OCI-LY7 (cell line): ENCODE measurements at regions not wholly inside any gene's neighbourhood (a gene's known extent, or its start where the extent isn't known, plus 50 kb on each side); places are given as distances from the start of the nearest gene placed in this dataset.

ENCODE experiments used
- EZH2phosphoT487 ChIP-seq: fragments of 200-600 bp; sonication (generic); IDR thresholded peaks from 2 replicates; pipeline ENCODE4 v1.6.1; 2018; ENCODE audit warnings: low read depth, borderline replicate concordance, mild to moderate bottlenecking, mixed run types, antibody characterized with exemption, low read length, moderate library complexity, mixed read lengths
- TF ChIP-seq, protein P1 (sequence below): fragments of 200-600 bp; sonication (generic); conservative IDR thresholded peaks from 2 replicates; pipeline ENCODE4 v1.5.1; 2014; ENCODE audit warnings: mild to moderate bottlenecking, antibody characterized with exemption, low read length, moderate library complexity, mixed read lengths

- no peak for TF ChIP-seq EZH2phosphoT487
- TF ChIP-seq, protein P1, sequence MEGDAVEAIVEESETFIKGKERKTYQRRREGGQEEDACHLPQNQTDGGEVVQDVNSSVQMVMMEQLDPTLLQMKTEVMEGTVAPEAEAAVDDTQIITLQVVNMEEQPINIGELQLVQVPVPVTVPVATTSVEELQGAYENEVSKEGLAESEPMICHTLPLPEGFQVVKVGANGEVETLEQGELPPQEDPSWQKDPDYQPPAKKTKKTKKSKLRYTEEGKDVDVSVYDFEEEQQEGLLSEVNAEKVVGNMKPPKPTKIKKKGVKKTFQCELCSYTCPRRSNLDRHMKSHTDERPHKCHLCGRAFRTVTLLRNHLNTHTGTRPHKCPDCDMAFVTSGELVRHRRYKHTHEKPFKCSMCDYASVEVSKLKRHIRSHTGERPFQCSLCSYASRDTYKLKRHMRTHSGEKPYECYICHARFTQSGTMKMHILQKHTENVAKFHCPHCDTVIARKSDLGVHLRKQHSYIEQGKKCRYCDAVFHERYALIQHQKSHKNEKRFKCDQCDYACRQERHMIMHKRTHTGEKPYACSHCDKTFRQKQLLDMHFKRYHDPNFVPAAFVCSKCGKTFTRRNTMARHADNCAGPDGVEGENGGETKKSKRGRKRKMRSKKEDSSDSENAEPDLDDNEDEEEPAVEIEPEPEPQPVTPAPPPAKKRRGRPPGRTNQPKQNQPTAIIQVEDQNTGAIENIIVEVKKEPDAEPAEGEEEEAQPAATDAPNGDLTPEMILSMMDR: no peak
Measured at GRCh38 chr2:57897920-57898319, 148.7 kb upstream of the VRK2 start.
